Epithelial cell of proximal tubule (primary cell): ENCODE measurements at regions not wholly inside any gene's neighbourhood (a gene's known extent, or its start where the extent isn't known, plus 50 kb on each side); places are given as distances from the start of the nearest gene placed in this dataset.

ENCODE experiments used
- DNase-seq: peaks from one replicate; pipeline ENCODE4 v3.0.0-alpha.2; 2011; ENCODE audit warnings: low read depth
- H3K4me3 ChIP-seq: 2 replicates; pipeline ENCODE4 v1.5.1; 2011; ENCODE audit warnings: low read depth, mild to moderate bottlenecking, low read length
- CTCF ChIP-seq: conservative IDR thresholded peaks from 2 replicates; pipeline ENCODE4 v1.5.1; 2012; ENCODE audit warnings: low read depth, mild to moderate bottlenecking, low read length

GRCh38 chr12:34348064-34348463 is 325.8 kb downstream of the ALG10 start:
- no peak for DNase-seq
- H3K4me3 ChIP-seq = no peak overlapping the region
- no peak for TF ChIP-seq CTCF

GRCh38 chr12:34348836-34349672 is 326.8 kb downstream of the ALG10 start:
- DNase-seq = no peak
- no peak overlapping the region for H3K4me3 ChIP-seq
- TF ChIP-seq CTCF = no peak

GRCh38 chr12:34349673-34349961 is 327.3 kb downstream of the ALG10 start:
- DNase-seq = no peak
- TF ChIP-seq CTCF = no peak
- no peak overlapping the region for H3K4me3 ChIP-seq

GRCh38 chr12:34350092-34351041 is 328.1 kb downstream of the ALG10 start:
- H3K4me3 ChIP-seq = no peak overlapping the region
- DNase-seq = no peak
- no peak for TF ChIP-seq CTCF

GRCh38 chr12:34352098-34352497 is 329.8 kb downstream of the ALG10 start:
- TF ChIP-seq CTCF = no peak
- no peak for DNase-seq
- H3K4me3 ChIP-seq = no peak overlapping the region

- H3K4me3 ChIP-seq = no peak overlapping the region
- no peak for TF ChIP-seq CTCF
- no peak for DNase-seq
Observed at GRCh38 chr12:34354239-34355200, 332.2 kb downstream of the ALG10 start.
